A549 (cell line): ENCODE measurements at regions not wholly inside any gene's neighbourhood (a gene's known extent, or its start where the extent isn't known, plus 50 kb on each side); places are given as distances from the start of the nearest gene placed in this dataset.
"Not testable (repeated sequence)": the region's sequence is repeated elsewhere in the genome, so short reads cannot be mapped to it uniquely, and the experiment has no call there.

Experiments used
- ATAC-seq, 2 experiments: fragments of 200-7000 bp in 1 of 2; fragments of >200 bp in 1 of 2; cut with Nextera tagmentation in 1 of 2; cut with Tn5 transposase in 1 of 2; 3 replicates each; pipeline versions ENCODE4 v1.8.0 to v1.9.1; 2018 to 2020; ENCODE audit warnings: mild to moderate bottlenecking in 1 of 2, moderate library complexity in 1 of 2
- CTCF ChIA-PET: fragments of 300-600 bp; sonication (Branson Sonifier 250); formaldehyde crosslinking; extraction: SDS; loops from one replicate; lab custom pipeline; 2021; ENCODE audit warnings: antibody characterized with exemption, inconsistent platforms; lab: Yijun Ruan, JAX
- POLR2A ChIA-PET: fragments of 350-600 bp; formaldehyde crosslinking; extraction: SDS; loops from one replicate; lab custom pipeline; 2021; ENCODE audit warnings: antibody characterized with exemption, inconsistent platforms; lab: Yijun Ruan, JAX
- DNase-seq, 2 experiments: peaks; one replicate each; pipeline versions ENCODE4 v3.0.0 to v3.0.0-alpha.2; 2011 to 2016; ENCODE audit warnings: low read depth in 1 of 2, low spot score in 1 of 2
- FAIRE-seq: peaks from 2 replicates; lab custom pipeline; 2011; peaks lifted over from hg19 to GRCh38; lab: Jason Lieb, UNC
- H3K27ac ChIP-seq, 2 experiments: fragments of >200 bp; sonication (Bioruptor Twin); formaldehyde crosslinking; 3 replicates each; pipeline ENCODE4 v1.5.1; 2016 to 2017
- H3K4me1 ChIP-seq: fragments of >200 bp; sonication (Bioruptor Twin); formaldehyde crosslinking; 3 replicates; pipeline ENCODE4 v1.6.1; 2016
- H3K4me2 ChIP-seq: fragments of >200 bp; sonication (Bioruptor Twin); formaldehyde crosslinking; 3 replicates; pipeline ENCODE4 v1.6.1; 2016
- H3K4me3 ChIP-seq: fragments of >200 bp; sonication (Bioruptor Twin); formaldehyde crosslinking; 3 replicates; pipeline ENCODE4 v1.5.1; 2016
- H3K9me3 ChIP-seq: fragments of >200 bp; sonication (Bioruptor Twin); formaldehyde crosslinking; 3 replicates; pipeline ENCODE4 v1.6.1; 2016
- CBX2 ChIP-seq: fragments of 200-600 bp; sonication (generic); IDR thresholded peaks from 2 replicates; pipeline ENCODE4 v1.6.1; 2016; ENCODE audit warnings: low read depth, mild to moderate bottlenecking, borderline replicate concordance
- CHD2 ChIP-seq: fragments of 150-350 bp; IDR thresholded peaks from 2 replicates; pipeline ENCODE4 v1.6.1; 2014; ENCODE audit warnings: low read length; ENCODE audit not compliant: partially characterized antibody
- CHD4 ChIP-seq: fragments of 200-600 bp; sonication (generic); IDR thresholded peaks from 2 replicates; pipeline ENCODE4 v1.6.1; 2016; ENCODE audit warnings: antibody characterized with exemption, mild to moderate bottlenecking, borderline replicate concordance
- EHMT2 ChIP-seq: fragments of 200-600 bp; sonication (generic); IDR thresholded peaks from 2 replicates; pipeline ENCODE4 v1.6.1; 2016; ENCODE audit warnings: antibody characterized with exemption, low read depth, mild to moderate bottlenecking, moderate library complexity
- ELK1 ChIP-seq: fragments of 150-350 bp; IDR thresholded peaks from 2 replicates; pipeline ENCODE4 v1.6.1; 2014; ENCODE audit warnings: low read depth, mild to moderate bottlenecking, low read length
- ESRRA ChIP-seq: fragments of 150-350 bp; IDR thresholded peaks from 2 replicates; pipeline ENCODE4 v1.6.1; 2014; ENCODE audit warnings: mild to moderate bottlenecking, low read length, borderline replicate concordance
- FOSB ChIP-seq: fragments of 250-450 bp; sonication (Bioruptor Pico); IDR thresholded peaks from 2 replicates; pipeline ENCODE4 v1.5.0; 2020; ENCODE audit warnings: mild to moderate bottlenecking, moderate library complexity
- FOSL2 ChIP-seq, 2 experiments: fragments of 450-650 bp in 1 of 2; fragments of >200 bp in 1 of 2; sonication (Bioruptor Twin) in 1 of 2; formaldehyde crosslinking; IDR thresholded peaks; 2 replicates each; pipeline versions ENCODE4 v1.5.0 to v1.6.1; 2016 to 2020; ENCODE audit warnings: mild to moderate bottlenecking in 1 of 2, moderate library complexity in 1 of 2
- GATA3 ChIP-seq: IDR thresholded peaks from 2 replicates; pipeline ENCODE4 v1.6.1; 2012; ENCODE audit warnings: borderline replicate concordance
- HMGXB4 ChIP-seq: fragments of 250-450 bp; sonication (Bioruptor Pico); IDR thresholded peaks from 2 replicates; pipeline ENCODE4 v1.5.0; 2021; ENCODE audit warnings: mild to moderate bottlenecking, moderate library complexity, borderline replicate concordance
- HOXB13 ChIP-seq: fragments of 250-450 bp; sonication (Bioruptor Pico); IDR thresholded peaks from 2 replicates; pipeline ENCODE4 v1.5.0; 2020; ENCODE audit warnings: low read depth, mild to moderate bottlenecking, moderate library complexity
- JUNB ChIP-seq: fragments of >200 bp; sonication (Bioruptor Twin); formaldehyde crosslinking; IDR thresholded peaks from 2 replicates; pipeline ENCODE4 v1.6.1; 2016
- KDM1A ChIP-seq: fragments of 200-600 bp; sonication (generic); IDR thresholded peaks from 2 replicates; pipeline ENCODE4 v1.6.1; 2016; ENCODE audit warnings: low read depth, mild to moderate bottlenecking
- KDM5A ChIP-seq: fragments of 200-600 bp; sonication (generic); IDR thresholded peaks from 2 replicates; pipeline ENCODE4 v1.6.1; 2016; ENCODE audit warnings: antibody characterized with exemption, mild to moderate bottlenecking
- PBX3 ChIP-seq: IDR thresholded peaks from 2 replicates; pipeline ENCODE4 v1.6.1; 2012
- RAD21 ChIP-seq, 2 experiments: fragments of >200 bp in 1 of 2; sonication (Bioruptor Twin) in 1 of 2; formaldehyde crosslinking in 1 of 2; IDR thresholded peaks in 1 of 2; conservative IDR thresholded peaks in 1 of 2; 2 replicates in 1 of 2; 3 replicates in 1 of 2; pipeline ENCODE4 v1.6.1; 2012 to 2018; ENCODE audit warnings: inconsistent platforms in 1 of 2
- RCOR1 ChIP-seq: fragments of 150-350 bp; IDR thresholded peaks from 2 replicates; pipeline ENCODE4 v1.6.1; 2014; ENCODE audit warnings: antibody characterized with exemption, low read length, low read depth
- SREBF2 ChIP-seq: fragments of 450-650 bp; IDR thresholded peaks from 2 replicates; pipeline ENCODE4 v1.6.1; 2014; ENCODE audit warnings: mild to moderate bottlenecking, moderate library complexity
- TFCP2L1 ChIP-seq: fragments of 250-450 bp; sonication (Bioruptor Pico); IDR thresholded peaks from 2 replicates; pipeline ENCODE4 v1.5.0; 2021; ENCODE audit warnings: mild to moderate bottlenecking
- ZSCAN20 ChIP-seq: fragments of 250-450 bp; sonication (Bioruptor Pico); IDR thresholded peaks from 2 replicates; pipeline ENCODE4 v1.8.0; 2022; ENCODE audit warnings: mild to moderate bottlenecking, moderate library complexity
- WGBS: methylation state at CpG from one replicate; pipeline ENCODE4 v1.1.6; 2017; ENCODE audit errors: missing lambda C conversion rate; 5-methylcytosine and 5-hydroxymethylcytosine counted together

GRCh38 chrX:77127571-77127970 is 319.6 kb upstream of the FGF16 start:
- H3K4me1 ChIP-seq, H3K9me3 ChIP-seq, H3K4me2 ChIP-seq, ATAC-seq, H3K27ac ChIP-seq, CTCF ChIA-PET, DNase-seq, H3K4me3 ChIP-seq, FAIRE-seq, POLR2A ChIA-PET: not testable (repeated sequence)
- 2% methylated on average over 2 of the region's 2 CpGs for WGBS

- ATAC-seq, result no peak
- Histone ChIP-seq H3K27ac (no peak overlapping the region), H3K4me3 (no peak overlapping the region), H3K4me1 (no peaks in the 10 kb centered on the region), H3K9me3 (no peaks in the 10 kb centered on the region), H3K4me2 (no peak overlapping the region)
- DNase-seq, result no peak
- ChIA-PET POLR2A (no interaction called here), CTCF (no interaction called here)
- no peak for FAIRE-seq
- WGBS, result 0% methylated on average over 1 of the region's 7 CpGs
- TF ChIP-seq ELK1, result no peak
- no peak for TF ChIP-seq ESRRA
- no peak for TF ChIP-seq RCOR1
- no peak for TF ChIP-seq CBX2
- no peak for TF ChIP-seq EHMT2
- TF ChIP-seq JUNB, result no peak
- no peak for TF ChIP-seq KDM1A
- TF ChIP-seq PBX3, result no peak
- no peak for TF ChIP-seq SREBF2
- TF ChIP-seq KDM5A, result no peak
- no peak for TF ChIP-seq FOSL2 (IDR thresholded peaks at IDR 0.05)
- no peak for TF ChIP-seq FOSL2 (CRISPR knock-in tag; IDR thresholded peaks at IDR 0.05)
- TF ChIP-seq TFCP2L1, result no peak
- no peak for TF ChIP-seq CHD4
- no peak for TF ChIP-seq HOXB13 (CRISPR knock-in tag)
- TF ChIP-seq FOSB, result no peak
- TF ChIP-seq ZSCAN20 (CRISPR knock-in tag), result no peak
- TF ChIP-seq GATA3, result no peak
- no peak for TF ChIP-seq HMGXB4 (CRISPR knock-in tag)
- no peak for TF ChIP-seq CHD2
These were observed 303.3 kb upstream of the FGF16 start for GRCh38 chrX:77143907-77144306.

DNA sequence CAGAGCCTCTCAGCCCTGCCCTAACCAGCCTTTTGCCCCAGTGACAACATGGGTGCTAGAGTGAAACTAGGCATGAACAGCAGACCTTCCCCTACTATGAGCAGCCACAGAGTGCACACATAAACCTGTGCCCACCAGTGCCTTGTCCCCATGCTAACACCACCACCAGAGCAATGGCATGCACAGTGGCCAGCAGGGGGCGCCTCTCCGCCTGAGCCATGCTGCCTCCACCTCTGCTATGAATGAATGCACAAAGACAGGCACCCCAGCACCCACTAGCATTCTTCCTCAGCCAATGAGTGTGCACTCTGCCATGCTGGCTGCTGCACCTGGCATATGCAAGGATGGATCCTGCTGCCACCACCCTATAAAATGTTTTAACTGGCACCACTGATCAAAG is 286.9 kb upstream of the FGF16 start:
- DNase-seq, result peak in 1 of 2 experiments; percentile 1
- 0 out of 5 replicates have a peak, but pooled peaks of 1 of the 2 experiments have one; percentile 11 for TF ChIP-seq RAD21 (conservative IDR thresholded peaks at IDR 0.05 in 1 of 2, IDR thresholded peaks at IDR 0.05 in 1 of 2)
- TF ChIP-seq KDM5A, result no peak
- Histone ChIP-seq H3K9me3 (no peaks in the 10 kb centered on the region), H3K4me3 (no peak overlapping the region), H3K4me1 (no peaks in the 10 kb centered on the region), H3K27ac (no peak overlapping the region), H3K4me2 (no peak overlapping the region)
- CTCF ChIA-PET, result no interaction called here
- no CpG with 5 or more reads among the region's 2 CpGs for WGBS
- no peak for ATAC-seq
- no peak for FAIRE-seq
- POLR2A ChIA-PET, result no interaction called here
